ENCODE measurements at regions not wholly inside any gene's neighbourhood (a gene's known extent, or its start where the extent isn't known, plus 50 kb on each side); places are given as distances from the start of the nearest gene placed in this dataset.

- Histone ChIP-seq H3K36me3 (ENCODE audit: insufficient read depth, low read length) (no peaks in the 10 kb centered on the region), H3K27me3 (ENCODE audit: insufficient read depth, low read length) (peaks cover 7% of the 10 kb centered on the region), H3K4me1 (ENCODE audit: insufficient read depth, low read length) (no peaks in the 10 kb centered on the region), H3K4me3 (ENCODE audit: low read length) (no peak overlapping the region), H2AFZ (ENCODE audit: low read depth, low read length) (no peak overlapping the region), H3K9me3 (ENCODE audit: low read length) (no peaks in the 10 kb centered on the region)
Observed at GRCh38 chr6:100289285-100289684, 175.4 kb downstream of the SIM1 start.

GRCh38 chr6:100288311-100288710 lies 176.4 kb downstream of the SIM1 start:
- Histone ChIP-seq H3K36me3 (ENCODE audit: insufficient read depth, low read length) (no peaks in the 10 kb centered on the region), H3K4me1 (ENCODE audit: insufficient read depth, low read length) (no peaks in the 10 kb centered on the region), H3K27me3 (ENCODE audit: insufficient read depth, low read length) (peaks cover 7% of the 10 kb centered on the region), H3K9me3 (ENCODE audit: low read length) (no peaks in the 10 kb centered on the region), H3K4me3 (ENCODE audit: low read length) (no peak overlapping the region), H2AFZ (ENCODE audit: low read depth, low read length) (no peak overlapping the region)

GRCh38 chr6:100283285-100283684 lies 181.4 kb downstream of the SIM1 start:
- peaks cover 12% of the 10 kb centered on the region for H3K4me1 ChIP-seq (ENCODE audit: insufficient read depth, low read length)
- H3K27me3 ChIP-seq (ENCODE audit: insufficient read depth, low read length) = peaks cover 12% of the 10 kb centered on the region
- H3K9me3 ChIP-seq (ENCODE audit: low read length) = no peaks in the 10 kb centered on the region
- no peak overlapping the region for H3K4me3 ChIP-seq (ENCODE audit: low read length)
- no peaks in the 10 kb centered on the region for H3K36me3 ChIP-seq (ENCODE audit: insufficient read depth, low read length)
- no peak overlapping the region for H2AFZ ChIP-seq (ENCODE audit: low read depth, low read length)

GRCh38 chr6:100281471-100281901 lies 183.2 kb downstream of the SIM1 start:
- Histone ChIP-seq H3K27me3 (ENCODE audit: insufficient read depth, low read length) (peaks cover 12% of the 10 kb centered on the region), H3K36me3 (ENCODE audit: insufficient read depth, low read length) (no peaks in the 10 kb centered on the region), H2AFZ (ENCODE audit: low read depth, low read length) (peak overlapping the region; percentile 84), H3K9me3 (ENCODE audit: low read length) (no peaks in the 10 kb centered on the region), H3K4me3 (ENCODE audit: low read length) (peak overlapping the region; percentile 37), H3K4me1 (ENCODE audit: insufficient read depth, low read length) (peaks cover 12% of the 10 kb centered on the region)

GRCh38 chr6:100276311-100277057 lies 188.2 kb downstream of the SIM1 start:
- no peaks in the 10 kb centered on the region for H3K36me3 ChIP-seq (ENCODE audit: insufficient read depth, low read length)
- H3K4me1 ChIP-seq (ENCODE audit: insufficient read depth, low read length) = peaks cover 4% of the 10 kb centered on the region
- peaks cover 5% of the 10 kb centered on the region for H3K27me3 ChIP-seq (ENCODE audit: insufficient read depth, low read length)
- H3K4me3 ChIP-seq (ENCODE audit: low read length) = no peak overlapping the region
- H3K9me3 ChIP-seq (ENCODE audit: low read length) = peaks cover 3% of the 10 kb centered on the region
- H2AFZ ChIP-seq (ENCODE audit: low read depth, low read length) = no peak overlapping the region

- Histone ChIP-seq H3K27me3 (ENCODE audit: insufficient read depth, low read length) (no peaks in the 10 kb centered on the region), H3K36me3 (ENCODE audit: insufficient read depth, low read length) (no peaks in the 10 kb centered on the region), H3K9me3 (ENCODE audit: low read length) (peaks cover 3% of the 10 kb centered on the region), H2AFZ (ENCODE audit: low read depth, low read length) (no peak overlapping the region), H3K4me1 (ENCODE audit: insufficient read depth, low read length) (no peaks in the 10 kb centered on the region), H3K4me3 (ENCODE audit: low read length) (no peak overlapping the region)
Observed at GRCh38 chr6:100274147-100274546, 190.6 kb downstream of the SIM1 start.

- Histone ChIP-seq H3K4me1 (ENCODE audit: insufficient read depth, low read length) (no peaks in the 10 kb centered on the region), H2AFZ (ENCODE audit: low read depth, low read length) (no peak overlapping the region), H3K9me3 (ENCODE audit: low read length) (peaks cover 3% of the 10 kb centered on the region), H3K27me3 (ENCODE audit: insufficient read depth, low read length) (no peaks in the 10 kb centered on the region), H3K4me3 (ENCODE audit: low read length) (no peak overlapping the region), H3K36me3 (ENCODE audit: insufficient read depth, low read length) (no peaks in the 10 kb centered on the region)
Observed at GRCh38 chr6:100271625-100272024, 193.1 kb downstream of the SIM1 start.

GRCh38 chr6:100271202-100271601 lies 193.5 kb downstream of the SIM1 start:
- H3K36me3 ChIP-seq (ENCODE audit: insufficient read depth, low read length) = no peaks in the 10 kb centered on the region
- no peaks in the 10 kb centered on the region for H3K27me3 ChIP-seq (ENCODE audit: insufficient read depth, low read length)
- no peak overlapping the region for H2AFZ ChIP-seq (ENCODE audit: low read depth, low read length)
- peaks cover 3% of the 10 kb centered on the region for H3K9me3 ChIP-seq (ENCODE audit: low read length)
- no peak overlapping the region for H3K4me3 ChIP-seq (ENCODE audit: low read length)
- H3K4me1 ChIP-seq (ENCODE audit: insufficient read depth, low read length) = no peaks in the 10 kb centered on the region

GRCh38 chr6:100269189-100269588 lies 195.5 kb downstream of the SIM1 start:
- no peaks in the 10 kb centered on the region for H3K4me1 ChIP-seq (ENCODE audit: insufficient read depth, low read length)
- H2AFZ ChIP-seq (ENCODE audit: low read depth, low read length) = no peak overlapping the region
- H3K36me3 ChIP-seq (ENCODE audit: insufficient read depth, low read length) = no peaks in the 10 kb centered on the region
- H3K9me3 ChIP-seq (ENCODE audit: low read length) = no peaks in the 10 kb centered on the region
- H3K27me3 ChIP-seq (ENCODE audit: insufficient read depth, low read length) = no peaks in the 10 kb centered on the region
- H3K4me3 ChIP-seq (ENCODE audit: low read length) = no peak overlapping the region

GRCh38 chr6:100268326-100268725 lies 196.4 kb downstream of the SIM1 start:
- Histone ChIP-seq H3K4me1 (ENCODE audit: insufficient read depth, low read length) (no peaks in the 10 kb centered on the region), H3K27me3 (ENCODE audit: insufficient read depth, low read length) (no peaks in the 10 kb centered on the region), H3K9me3 (ENCODE audit: low read length) (no peaks in the 10 kb centered on the region), H3K4me3 (ENCODE audit: low read length) (no peak overlapping the region), H2AFZ (ENCODE audit: low read depth, low read length) (no peak overlapping the region), H3K36me3 (ENCODE audit: insufficient read depth, low read length) (no peaks in the 10 kb centered on the region)

- Histone ChIP-seq H3K4me3 (ENCODE audit: low read length) (no peak overlapping the region), H2AFZ (ENCODE audit: low read depth, low read length) (no peak overlapping the region), H3K9me3 (ENCODE audit: low read length) (no peaks in the 10 kb centered on the region), H3K36me3 (ENCODE audit: insufficient read depth, low read length) (no peaks in the 10 kb centered on the region), H3K4me1 (ENCODE audit: insufficient read depth, low read length) (no peaks in the 10 kb centered on the region), H3K27me3 (ENCODE audit: insufficient read depth, low read length) (no peaks in the 10 kb centered on the region)
Observed at GRCh38 chr6:100267721-100268123, 197.0 kb downstream of the SIM1 start.

GRCh38 chr6:100266494-100267401 lies 198.0 kb downstream of the SIM1 start:
- Histone ChIP-seq H3K27me3 (ENCODE audit: insufficient read depth, low read length) (no peaks in the 10 kb centered on the region), H3K4me1 (ENCODE audit: insufficient read depth, low read length) (no peaks in the 10 kb centered on the region), H2AFZ (ENCODE audit: low read depth, low read length) (no peak overlapping the region)

GRCh38 chr6:100262086-100262485 lies 202.6 kb downstream of the SIM1 start:
- Histone ChIP-seq H2AFZ (ENCODE audit: low read depth, low read length) (no peak overlapping the region), H3K4me1 (ENCODE audit: insufficient read depth, low read length) (peaks cover 6% of the 10 kb centered on the region)

More at GRCh38 chr6:100266494-100267401, 198.0 kb downstream of the SIM1 start:
- Histone ChIP-seq H3K9me3 (ENCODE audit: low read length) (no peaks in the 10 kb centered on the region), H3K4me3 (ENCODE audit: low read length) (no peak overlapping the region), H3K36me3 (ENCODE audit: insufficient read depth, low read length) (no peaks in the 10 kb centered on the region)

More at GRCh38 chr6:100262086-100262485, 202.6 kb downstream of the SIM1 start:
- Histone ChIP-seq H3K27me3 (ENCODE audit: insufficient read depth, low read length) (no peaks in the 10 kb centered on the region), H3K36me3 (ENCODE audit: insufficient read depth, low read length) (no peaks in the 10 kb centered on the region), H3K9me3 (ENCODE audit: low read length) (no peaks in the 10 kb centered on the region), H3K4me3 (ENCODE audit: low read length) (no peak overlapping the region)
